GM10248 (cell line): ENCODE measurements at regions not wholly inside any gene's neighbourhood (a gene's known extent, or its start where the extent isn't known, plus 50 kb on each side); places are given as distances from the start of the nearest gene placed in this dataset.

Experiments
- CTCF ChIA-PET: fragments of 300-600 bp; sonication (Branson Sonifier 250); formaldehyde crosslinking; extraction: SDS; loops from one replicate; lab custom pipeline; 2021; ENCODE audit warnings: antibody characterized with exemption; lab: Yijun Ruan, JAX
- POLR2A ChIA-PET: fragments of 350-650 bp; sonication (Branson Sonifier 250); formaldehyde crosslinking; extraction: SDS; loops from one replicate; lab custom pipeline; 2020; ENCODE audit warnings: antibody characterized with exemption; lab: Yijun Ruan, JAX
- DNase-seq: peaks from one replicate; pipeline ENCODE4 v3.0.0; 2012; ENCODE audit errors: extremely low spot score
- TF ChIP-seq, protein P1 (sequence below): IDR thresholded peaks from 2 replicates; pipeline ENCODE4 v1.5.1; 2012; ENCODE audit warnings: mild to moderate bottlenecking, low read depth; ENCODE audit errors: extremely low read depth, missing control alignments, control extremely low read depth

DNA sequence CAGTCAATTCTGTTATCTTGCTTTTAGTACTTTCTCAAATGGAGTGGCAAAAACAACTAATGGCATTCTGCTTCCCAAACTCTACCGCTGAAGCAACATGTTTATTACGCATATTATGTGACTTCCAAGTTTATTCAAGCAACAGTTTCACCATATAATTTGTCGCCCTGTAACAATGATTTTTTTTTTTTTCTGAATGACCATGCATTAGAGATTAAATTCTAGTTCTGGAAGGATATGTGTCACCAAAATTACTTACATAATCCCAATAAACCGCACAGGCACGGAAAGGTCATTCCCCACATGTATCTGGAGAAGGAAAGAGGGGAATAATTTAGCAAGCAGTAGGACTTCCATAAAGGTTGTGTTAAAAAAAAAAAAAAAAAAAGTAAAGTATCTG is 691.8 kb downstream of the DNAH5 start:
- ChIA-PET POLR2A (no interaction called here), CTCF (no interaction called here)
- TF ChIP-seq, protein P1, sequence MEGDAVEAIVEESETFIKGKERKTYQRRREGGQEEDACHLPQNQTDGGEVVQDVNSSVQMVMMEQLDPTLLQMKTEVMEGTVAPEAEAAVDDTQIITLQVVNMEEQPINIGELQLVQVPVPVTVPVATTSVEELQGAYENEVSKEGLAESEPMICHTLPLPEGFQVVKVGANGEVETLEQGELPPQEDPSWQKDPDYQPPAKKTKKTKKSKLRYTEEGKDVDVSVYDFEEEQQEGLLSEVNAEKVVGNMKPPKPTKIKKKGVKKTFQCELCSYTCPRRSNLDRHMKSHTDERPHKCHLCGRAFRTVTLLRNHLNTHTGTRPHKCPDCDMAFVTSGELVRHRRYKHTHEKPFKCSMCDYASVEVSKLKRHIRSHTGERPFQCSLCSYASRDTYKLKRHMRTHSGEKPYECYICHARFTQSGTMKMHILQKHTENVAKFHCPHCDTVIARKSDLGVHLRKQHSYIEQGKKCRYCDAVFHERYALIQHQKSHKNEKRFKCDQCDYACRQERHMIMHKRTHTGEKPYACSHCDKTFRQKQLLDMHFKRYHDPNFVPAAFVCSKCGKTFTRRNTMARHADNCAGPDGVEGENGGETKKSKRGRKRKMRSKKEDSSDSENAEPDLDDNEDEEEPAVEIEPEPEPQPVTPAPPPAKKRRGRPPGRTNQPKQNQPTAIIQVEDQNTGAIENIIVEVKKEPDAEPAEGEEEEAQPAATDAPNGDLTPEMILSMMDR: no peak
- no peak for DNase-seq

DNA sequence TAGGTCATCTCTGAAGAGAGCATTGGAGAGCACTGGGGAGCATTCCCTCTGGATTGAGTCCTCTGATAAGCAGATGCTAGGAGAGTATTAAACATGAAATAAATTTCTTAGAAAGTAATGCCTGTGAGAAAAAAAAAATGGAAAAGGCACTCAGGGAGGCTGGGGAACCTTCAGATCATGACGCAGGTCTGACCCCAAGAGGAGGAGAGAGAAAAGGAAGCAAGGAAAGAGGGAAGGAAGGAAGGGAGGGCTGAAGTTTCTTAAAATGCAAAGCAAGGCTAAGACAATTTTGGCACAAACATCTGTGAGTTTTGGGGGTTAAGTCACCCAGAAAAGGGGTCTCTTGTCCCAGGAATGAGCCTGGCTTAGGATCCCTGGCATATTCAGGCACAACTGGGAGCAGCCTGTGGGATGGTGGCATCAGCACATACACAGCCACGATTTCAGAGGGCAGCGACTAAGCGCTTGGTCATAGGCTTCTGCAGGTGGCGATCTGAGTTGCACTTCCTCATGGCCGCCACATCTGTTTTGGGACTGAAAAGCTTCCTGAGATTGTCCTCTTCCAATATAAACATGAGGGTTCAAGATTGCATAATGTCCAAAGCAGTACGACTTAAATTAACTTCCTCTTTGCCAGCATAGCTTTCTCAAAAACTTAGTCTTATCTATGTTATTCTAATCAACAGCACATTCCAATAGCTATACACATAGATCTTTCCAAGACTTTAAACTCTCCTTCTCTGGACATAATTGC is 692.7 kb downstream of the DNAH5 start:
- CTCF ChIA-PET: interaction anchor here (0.6 to 1.3 kb wide), 2 partner anchors 22 kb away, joined by 3 read pairs; no protein-coding TSS in a partner anchor
- POLR2A ChIA-PET: no interaction called here
- DNase-seq: no peak
- TF ChIP-seq, protein P1: no peak

DNA sequence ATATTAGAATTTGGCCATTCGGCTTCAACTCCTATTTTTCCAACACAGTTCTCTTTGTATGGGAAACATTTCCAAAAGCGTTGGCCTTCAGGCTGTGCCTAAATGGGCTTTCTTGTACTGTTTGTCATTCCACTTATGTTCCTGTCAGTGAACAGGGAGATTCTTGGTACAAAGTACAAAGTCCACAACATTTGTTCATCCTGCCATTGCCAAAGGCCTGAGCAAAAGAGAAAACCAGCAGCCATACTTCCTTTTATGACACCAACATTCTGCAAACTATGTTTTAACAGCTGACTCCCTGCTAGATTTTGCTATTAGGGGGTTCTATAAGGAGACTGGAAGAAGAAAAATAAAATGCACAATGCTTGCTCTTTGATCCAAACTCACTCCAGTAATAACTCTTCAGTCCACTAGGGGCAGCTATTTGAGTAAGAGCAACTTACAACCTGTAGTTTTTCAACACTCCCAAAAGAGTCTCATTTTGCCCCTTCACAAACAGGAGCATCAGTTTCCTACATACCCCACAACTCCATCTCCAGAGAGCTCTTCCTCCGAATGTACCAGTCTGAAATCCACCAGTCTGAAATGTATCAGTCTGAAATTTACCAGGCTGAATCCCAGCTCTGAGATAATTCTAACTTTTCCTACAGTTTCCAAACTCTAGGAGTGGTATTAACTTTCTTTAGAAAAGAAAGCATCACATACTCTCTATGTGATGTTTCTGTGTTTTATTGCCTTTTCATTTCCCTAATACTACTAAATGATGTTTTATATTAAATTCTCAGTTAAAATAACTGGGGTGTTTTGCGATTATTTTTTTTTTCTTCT is 693.8 kb downstream of the DNAH5 start:
- TF ChIP-seq, protein P1: peak; percentile 28
- ChIA-PET POLR2A (no interaction called here), CTCF (interaction anchor here (0.7 to 1.7 kb wide), 7 partner anchors 10 to 34 kb away, joined by 3 to 7 read pairs (median 3); no protein-coding TSS in a partner anchor)
- peak; percentile 12 for DNase-seq

DNA sequence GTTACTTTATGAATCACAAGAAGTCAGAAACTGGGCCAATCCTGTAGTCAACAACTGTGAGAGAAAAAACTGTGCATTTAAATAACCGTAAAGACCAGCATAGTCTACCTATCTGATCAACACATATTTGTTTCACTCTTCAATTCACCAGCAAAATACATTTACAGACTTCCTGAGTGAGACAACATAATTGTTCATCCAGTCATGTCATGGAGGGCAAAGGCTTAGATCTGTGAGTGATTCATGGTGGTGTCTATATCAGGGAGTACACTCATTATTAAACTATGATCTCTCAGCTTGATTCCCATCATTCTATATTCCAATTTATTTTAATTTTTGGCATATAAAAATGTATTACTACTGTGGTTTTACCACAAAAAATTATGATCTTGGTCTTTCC is 694.6 kb downstream of the DNAH5 start:
- ChIA-PET POLR2A (no interaction called here), CTCF (interaction anchor here (1.5 to 1.7 kb wide), 2 partner anchors 9 to 12 kb away, joined by 3 to 7 read pairs; no protein-coding TSS in a partner anchor)
- TF ChIP-seq, protein P1: no peak
- DNase-seq: no peak

DNA sequence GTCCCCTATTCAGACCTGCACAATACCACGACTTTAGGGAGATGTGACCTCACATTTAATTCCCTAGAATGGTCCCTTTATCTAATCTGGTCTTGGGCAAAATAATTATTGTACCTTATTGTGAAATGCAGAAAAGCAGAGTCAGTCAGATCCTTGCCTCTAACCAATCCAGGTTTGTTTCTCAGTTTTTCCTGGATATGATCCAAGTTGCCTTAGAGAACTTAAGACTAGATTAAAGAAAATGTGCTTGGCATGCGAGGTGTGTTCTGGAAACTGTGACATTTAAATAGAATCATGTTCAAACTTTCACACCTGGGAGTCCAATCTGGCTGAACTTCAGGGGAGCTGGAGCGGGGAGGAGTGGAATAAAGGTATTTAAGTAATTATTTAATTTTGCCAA is 696.2 kb downstream of the DNAH5 start:
- ChIA-PET POLR2A (no interaction called here), CTCF (interaction anchor here (0.9 kb wide), 2 partner anchors 8 to 11 kb away, joined by 3 to 4 read pairs; no protein-coding TSS in a partner anchor)
- TF ChIP-seq, protein P1: no peak
- DNase-seq: no peak

DNA sequence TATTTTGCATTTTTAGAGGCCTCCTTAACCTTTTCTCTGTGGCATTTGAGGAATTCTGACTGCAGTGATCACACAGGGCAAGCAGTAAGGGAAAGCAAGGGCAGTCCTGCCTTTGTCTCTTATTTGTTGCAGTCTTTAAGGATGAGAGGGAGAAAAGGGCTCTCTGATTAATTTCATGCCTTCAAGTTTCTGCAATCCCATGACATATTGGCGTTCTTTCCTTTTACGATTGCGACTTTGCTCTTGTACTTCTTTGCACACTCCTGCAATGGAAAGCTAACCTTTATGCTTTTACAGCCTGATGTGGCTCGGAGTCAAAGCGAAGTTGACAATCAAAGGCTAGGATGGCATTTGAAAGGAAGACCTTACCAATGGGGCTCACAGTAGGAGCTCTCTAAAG is 698.4 kb downstream of the DNAH5 start:
- no peak for DNase-seq
- ChIA-PET POLR2A (no interaction called here), CTCF (no interaction called here)
- TF ChIP-seq, protein P1: no peak
